Tibial artery (tissue), 4 donors: ENCODE measurements at regions not wholly inside any gene's neighbourhood (a gene's known extent, or its start where the extent isn't known, plus 50 kb on each side); places are given as distances from the start of the nearest gene placed in this dataset.

Source experiments
- DNase-seq, 2 donors: peaks; one replicate each; pipeline ENCODE4 v3.0.0-alpha.2; 2019
- H3K27ac ChIP-seq, 2 donors: fragments of 200-600 bp; sonication (generic) in 1 of 2; 1 replicate in 1 of 2; 2 replicates in 1 of 2; pipeline ENCODE4 v1.5.1; 2018 to 2019; ENCODE audit warnings: mild to moderate bottlenecking in 1 of 2
- H3K27me3 ChIP-seq, 2 donors: fragments of 200-600 bp; sonication (generic) in 1 of 2; one replicate each; pipeline versions ENCODE4 v1.5.1 to v1.6.0; 2016 to 2019
- H3K36me3 ChIP-seq, 3 donors: fragments of 200-600 bp; sonication (generic) in 2 of 3; one replicate each; pipeline ENCODE4 v1.5.1; 2016 to 2019; ENCODE audit warnings: mild to moderate bottlenecking in 2 of 3
- H3K4me1 ChIP-seq, 4 donors: fragments of 200-600 bp; sonication (generic) in 2 of 4; 1 replicate in 3 of 4; 2 replicates in 1 of 4; pipeline ENCODE4 v1.5.1; 2016 to 2019
- H3K4me3 ChIP-seq, 2 donors: fragments of 200-600 bp; sonication (generic) in 1 of 2; 1 replicate in 1 of 2; 2 replicates in 1 of 2; pipeline ENCODE4 v1.5.1; 2018 to 2019; ENCODE audit warnings: mild to moderate bottlenecking in 2 of 2
- H3K9me3 ChIP-seq, 3 donors: fragments of 200-600 bp; sonication (generic) in 1 of 3; one replicate each; pipeline ENCODE4 v1.5.1; 2016 to 2019
- CTCF ChIP-seq, 2 experiments: fragments of 200-600 bp in 1 of 2; fragments of 450-650 bp in 1 of 2; IDR thresholded peaks; one replicate each; pipeline ENCODE4 v1.5.1; 2017 to 2019; ENCODE audit warnings: antibody characterized with exemption in 2 of 2, mild to moderate bottlenecking in 1 of 2, moderate library complexity in 1 of 2
- intact Hi-C: fragments of 100-400 bp; cut with DNase I; formaldehyde crosslinking; loops from one replicate; pipeline ENCODE4 v1.15.0; 2023; ENCODE audit warnings: low total_unique reads

- Histone ChIP-seq H3K36me3 (no peaks in the 10 kb centered on the region), H3K4me3 (no peak overlapping the region), H3K27me3 (peaks cover 0 to 4% of the 10 kb centered on the region in 2 donors), H3K9me3 (no peaks in the 10 kb centered on the region), H3K4me1 (no peaks in the 10 kb centered on the region), H3K27ac (no peak overlapping the region)
- no peak for DNase-seq
- intact Hi-C loops = no loop called here
- TF ChIP-seq CTCF (IDR thresholded peaks at IDR 0.05) = no peak
Measured at GRCh38 chr12:13435235-13435933, 238.9 kb downstream of the EMP1 start.

DNA sequence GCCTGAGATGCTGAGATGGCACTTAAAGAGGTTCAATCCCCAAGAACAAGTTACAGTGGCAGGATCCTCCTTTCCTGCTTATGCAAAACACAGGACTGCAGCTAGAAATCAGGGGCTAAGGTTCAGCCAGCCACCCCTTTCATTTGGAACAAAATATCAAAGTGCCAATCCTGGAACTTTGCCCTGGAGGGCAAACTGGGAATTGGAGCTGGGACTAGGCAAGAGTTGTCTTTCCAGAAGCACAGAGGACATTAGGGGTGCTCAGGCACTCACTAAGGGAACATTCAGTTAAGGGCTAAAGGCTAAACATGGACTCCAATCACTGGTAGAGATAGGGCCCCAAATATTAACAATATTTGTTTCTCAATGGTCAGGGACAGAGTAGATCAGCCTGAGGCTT, 237.2 kb downstream of the EMP1 start:
- TF ChIP-seq CTCF (IDR thresholded peaks at IDR 0.05) = no peak
- H3K9me3 ChIP-seq = no peaks in the 10 kb centered on the region
- H3K27me3 ChIP-seq = peaks cover 0 to under 1% of the 10 kb centered on the region in 2 donors
- no peak for DNase-seq
- H3K4me1 ChIP-seq = no peaks in the 10 kb centered on the region
- H3K36me3 ChIP-seq = no peaks in the 10 kb centered on the region
- no peak overlapping the region for H3K27ac ChIP-seq
- no peak overlapping the region for H3K4me3 ChIP-seq
- intact Hi-C loops = no loop called here

DNA sequence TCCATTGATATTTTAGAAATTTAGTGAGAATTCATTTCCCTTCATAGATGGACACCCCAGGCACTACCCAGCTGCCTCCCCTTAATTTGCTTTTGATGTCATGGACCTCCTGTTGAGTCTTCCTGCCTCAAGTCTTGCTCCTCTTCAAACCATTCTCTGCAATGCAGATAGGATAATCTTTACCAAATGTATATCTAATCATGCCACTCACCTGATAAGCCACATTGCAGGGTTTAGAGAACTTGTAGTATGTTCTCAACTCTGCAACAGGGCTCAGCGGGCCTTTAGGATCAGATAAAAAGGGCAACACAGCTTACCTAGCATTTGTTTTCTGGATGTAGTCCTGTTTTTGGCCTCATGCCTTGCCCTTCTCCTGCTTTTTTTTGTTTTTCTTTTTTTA, 234.5 kb downstream of the EMP1 start:
- Histone ChIP-seq H3K4me1 (no peaks in the 10 kb centered on the region), H3K9me3 (no peaks in the 10 kb centered on the region), H3K27ac (no peak overlapping the region), H3K4me3 (no peak overlapping the region), H3K36me3 (no peaks in the 10 kb centered on the region), H3K27me3 (no peaks in the 10 kb centered on the region)
- no peak for TF ChIP-seq CTCF (IDR thresholded peaks at IDR 0.05)
- intact Hi-C loops = no loop called here
- DNase-seq = no peak

DNA sequence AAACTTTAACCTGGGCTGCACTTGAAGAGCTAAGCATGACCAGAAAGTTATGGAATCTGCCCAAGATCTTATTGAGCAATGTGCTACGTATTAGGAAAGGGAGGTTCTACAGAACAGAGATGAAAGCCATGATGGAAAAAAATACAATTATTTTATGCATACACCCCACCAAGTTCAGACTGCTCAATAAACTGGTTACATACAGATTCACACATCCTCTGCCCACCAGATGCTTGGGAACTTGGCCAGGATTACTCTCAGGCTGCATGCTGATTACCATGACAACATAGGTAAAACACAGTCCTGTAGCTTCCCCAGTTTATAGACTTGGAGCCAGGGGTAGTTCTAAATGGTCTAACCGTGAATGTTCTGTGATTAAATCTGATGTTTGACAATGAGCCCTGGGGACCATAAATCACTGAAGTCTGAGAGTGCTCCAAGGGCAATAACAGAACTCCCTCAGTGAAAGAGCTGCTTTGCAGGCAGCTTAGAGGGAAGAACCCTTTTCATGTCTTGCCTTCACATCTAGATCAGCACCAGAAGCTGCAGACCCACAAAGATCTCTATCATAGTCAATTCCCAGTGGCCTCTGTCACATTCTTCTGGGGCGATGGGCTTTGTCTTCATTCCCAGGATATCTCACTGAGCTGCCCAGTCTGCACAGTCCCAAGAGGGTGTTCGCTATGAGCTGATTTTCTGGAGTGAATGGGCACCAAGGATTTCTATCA, 232.2 kb downstream of the EMP1 start:
- Histone ChIP-seq H3K27me3 (no peaks in the 10 kb centered on the region), H3K4me3 (no peak overlapping the region), H3K36me3 (no peaks in the 10 kb centered on the region), H3K27ac (no peak overlapping the region), H3K9me3 (no peaks in the 10 kb centered on the region), H3K4me1 (no peaks in the 10 kb centered on the region)
- intact Hi-C loops = no loop called here
- no peak for DNase-seq
- no peak for TF ChIP-seq CTCF (IDR thresholded peaks at IDR 0.05)

DNA sequence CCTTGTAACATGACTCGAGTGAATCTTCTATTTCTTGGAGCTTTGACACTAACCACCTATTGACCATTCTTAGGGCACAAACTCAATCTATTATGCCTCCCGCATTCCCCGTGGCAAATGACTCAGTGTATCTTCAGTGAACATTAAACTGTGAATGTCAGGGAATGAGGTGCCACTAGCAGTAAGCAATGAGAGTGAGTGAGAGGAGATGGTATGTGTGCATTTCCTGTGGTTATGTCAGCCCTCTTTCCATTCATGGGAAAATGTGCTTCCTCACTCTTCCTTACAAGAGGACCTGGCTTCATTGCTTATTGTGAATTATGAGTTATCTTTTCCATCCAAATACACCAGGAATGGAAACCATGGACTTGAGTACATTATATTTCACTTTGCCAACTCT, 229.2 kb downstream of the EMP1 start:
- no peaks in the 10 kb centered on the region for H3K4me1 ChIP-seq
- H3K36me3 ChIP-seq = no peaks in the 10 kb centered on the region
- no peak for TF ChIP-seq CTCF (IDR thresholded peaks at IDR 0.05)
- no peak overlapping the region for H3K4me3 ChIP-seq
- no peak for DNase-seq
- H3K27ac ChIP-seq = no peak overlapping the region
- intact Hi-C loops = no loop called here
- H3K27me3 ChIP-seq = no peaks in the 10 kb centered on the region
- no peaks in the 10 kb centered on the region for H3K9me3 ChIP-seq
